Left lung (tissue), 4 donors: ENCODE measurements at regions not wholly inside any gene's neighbourhood (a gene's known extent, or its start where the extent isn't known, plus 50 kb on each side); places are given as distances from the start of the nearest gene placed in this dataset.

Experiments used
- ATAC-seq: fragments of 200-7000 bp; cut with Tn5 transposase; one replicate; pipeline ENCODE4 v1.9.1; 2020; ENCODE audit warnings: moderate library complexity
- DNase-seq, 4 donors: peaks; one replicate each; pipeline ENCODE4 v3.0.0-alpha.2; 2013 to 2020
- H3K27ac ChIP-seq, 2 donors: fragments of 200-600 bp; sonication (generic) in 1 of 2; one replicate each; pipeline versions ENCODE4 v1.5.0 to v1.8.0; 2020 to 2021
- H3K27me3 ChIP-seq, 2 donors: fragments of 200-600 bp; sonication (generic) in 1 of 2; one replicate each; pipeline versions ENCODE4 v1.5.0 to v1.8.0; 2020 to 2021
- H3K36me3 ChIP-seq, 2 donors: fragments of 200-600 bp; sonication (generic) in 1 of 2; one replicate each; pipeline versions ENCODE4 v1.5.0 to v1.8.0; 2020 to 2021
- H3K4me1 ChIP-seq, 2 donors: fragments of 200-600 bp; one replicate each; pipeline ENCODE4 v1.8.0; 2021
- H3K4me3 ChIP-seq, 2 donors: fragments of 200-600 bp; sonication (generic) in 1 of 2; one replicate each; pipeline versions ENCODE4 v1.5.0 to v1.8.0; 2020 to 2021; ENCODE audit warnings: mild to moderate bottlenecking in 1 of 2
- H3K9me3 ChIP-seq, 2 donors: fragments of 200-600 bp; sonication (generic) in 1 of 2; one replicate each; pipeline versions ENCODE4 v1.5.0 to v1.8.0; 2020 to 2021
- intact Hi-C, 2 donors: fragments of 100-400 bp; cut with DNase I; formaldehyde crosslinking; loops; one replicate each; pipeline versions ENCODE4 v1.11.2 to v1.14.2; 2022
- TF ChIP-seq, protein P1 (sequence below), 2 donors: fragments of 200-600 bp; sonication (generic) in 1 of 2; IDR thresholded peaks; one replicate each; pipeline versions ENCODE4 v1.5.0 to v1.8.0; 2021; ENCODE audit warnings: antibody characterized with exemption in 2 of 2
- donor health status: DM: no; HTN: yes; CAD: no.
- donor health status: DM: no; HTN: no; CAD: no.

DNA sequence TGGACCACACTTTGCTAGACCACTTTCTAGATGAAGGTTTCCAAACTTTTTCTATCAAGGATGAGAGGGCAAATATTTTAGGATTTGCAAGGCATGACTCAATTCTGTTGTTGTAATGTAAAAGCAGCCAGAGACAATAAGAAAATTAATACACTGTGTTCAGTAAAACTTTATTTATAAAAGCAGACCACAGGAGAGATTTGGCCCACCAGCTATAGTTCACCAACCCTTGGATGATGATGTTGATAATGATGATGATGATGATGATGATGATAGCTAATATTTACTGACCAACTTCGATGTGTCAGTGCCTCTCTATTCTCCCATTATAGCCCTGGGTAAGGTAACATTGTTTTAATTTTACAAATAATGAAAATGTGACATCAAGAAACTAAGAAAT lies 156.5 kb downstream of the BTG1 start:
- Histone ChIP-seq H3K9me3 (no peaks in the 10 kb centered on the region), H3K27ac (no peak overlapping the region), H3K4me3 (no peak overlapping the region), H3K27me3 (no peaks in the 10 kb centered on the region), H3K4me1 (peaks cover 0 to 5% of the 10 kb centered on the region in 2 donors), H3K36me3 (no peaks in the 10 kb centered on the region)
- TF ChIP-seq, protein P1, sequence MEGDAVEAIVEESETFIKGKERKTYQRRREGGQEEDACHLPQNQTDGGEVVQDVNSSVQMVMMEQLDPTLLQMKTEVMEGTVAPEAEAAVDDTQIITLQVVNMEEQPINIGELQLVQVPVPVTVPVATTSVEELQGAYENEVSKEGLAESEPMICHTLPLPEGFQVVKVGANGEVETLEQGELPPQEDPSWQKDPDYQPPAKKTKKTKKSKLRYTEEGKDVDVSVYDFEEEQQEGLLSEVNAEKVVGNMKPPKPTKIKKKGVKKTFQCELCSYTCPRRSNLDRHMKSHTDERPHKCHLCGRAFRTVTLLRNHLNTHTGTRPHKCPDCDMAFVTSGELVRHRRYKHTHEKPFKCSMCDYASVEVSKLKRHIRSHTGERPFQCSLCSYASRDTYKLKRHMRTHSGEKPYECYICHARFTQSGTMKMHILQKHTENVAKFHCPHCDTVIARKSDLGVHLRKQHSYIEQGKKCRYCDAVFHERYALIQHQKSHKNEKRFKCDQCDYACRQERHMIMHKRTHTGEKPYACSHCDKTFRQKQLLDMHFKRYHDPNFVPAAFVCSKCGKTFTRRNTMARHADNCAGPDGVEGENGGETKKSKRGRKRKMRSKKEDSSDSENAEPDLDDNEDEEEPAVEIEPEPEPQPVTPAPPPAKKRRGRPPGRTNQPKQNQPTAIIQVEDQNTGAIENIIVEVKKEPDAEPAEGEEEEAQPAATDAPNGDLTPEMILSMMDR (IDR thresholded peaks at IDR 0.05): no peak
- intact Hi-C loops: no loop called here
- no peak for ATAC-seq
- no peak for DNase-seq

- peak; percentile 19 for ATAC-seq
- intact Hi-C loops: no loop called here
- Histone ChIP-seq H3K27ac (no peak overlapping the region), H3K27me3 (no peaks in the 10 kb centered on the region), H3K36me3 (no peaks in the 10 kb centered on the region), H3K9me3 (no peaks in the 10 kb centered on the region), H3K4me3 (no peak overlapping the region), H3K4me1 (peaks cover 0 to 6% of the 10 kb centered on the region in 2 donors)
- TF ChIP-seq, protein P1 (IDR thresholded peaks at IDR 0.05): no peak
- DNase-seq: no peak
These were observed 157.3 kb downstream of the BTG1 start for GRCh38 chr12:91988086-91988923.

- Histone ChIP-seq H3K27me3 (no peaks in the 10 kb centered on the region), H3K36me3 (no peaks in the 10 kb centered on the region), H3K4me1 (peaks cover 0 to 6% of the 10 kb centered on the region in 2 donors), H3K4me3 (no peak overlapping the region), H3K9me3 (no peaks in the 10 kb centered on the region), H3K27ac (no peak overlapping the region)
- TF ChIP-seq, protein P1 (IDR thresholded peaks at IDR 0.05): no peak
- DNase-seq (no peak), ATAC-seq (no peak)
- intact Hi-C loops: no loop called here
These were observed 159.6 kb downstream of the BTG1 start for GRCh38 chr12:91986084-91986483.

- H3K9me3 ChIP-seq: no peaks in the 10 kb centered on the region
- DNase-seq (no peak), ATAC-seq (no peak)
- peaks cover 0 to 6% of the 10 kb centered on the region in 2 donors for H3K4me1 ChIP-seq
- no peaks in the 10 kb centered on the region for H3K27me3 ChIP-seq
- TF ChIP-seq, protein P1 (IDR thresholded peaks at IDR 0.05): no peak
- no peaks in the 10 kb centered on the region for H3K36me3 ChIP-seq
- intact Hi-C loops: no loop called here
- H3K27ac ChIP-seq: no peak overlapping the region
- H3K4me3 ChIP-seq: no peak overlapping the region
These were observed 160.5 kb downstream of the BTG1 start for GRCh38 chr12:91985002-91985787.

DNA sequence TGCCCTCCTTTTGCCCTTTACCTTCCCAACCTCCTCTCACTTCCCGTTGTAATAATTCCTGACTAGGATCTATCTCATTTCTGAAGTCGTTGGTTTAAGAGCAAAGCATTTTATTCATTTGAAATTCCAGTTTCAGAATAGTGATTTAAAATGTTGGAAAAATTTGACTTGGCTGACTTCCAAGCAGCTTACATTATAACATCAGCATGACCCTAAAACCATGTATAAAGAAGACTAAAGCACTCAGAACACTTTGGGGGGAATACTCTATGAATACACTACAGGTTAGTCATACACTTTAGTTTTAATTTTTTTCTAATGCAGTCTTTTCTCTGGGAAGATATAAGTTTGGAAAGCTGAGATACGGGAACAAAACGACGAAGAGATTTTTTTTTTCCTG lies 161.1 kb downstream of the BTG1 start:
- peak in 1 of 4 donors; percentile 44 for DNase-seq
- Histone ChIP-seq H3K9me3 (no peaks in the 10 kb centered on the region), H3K27ac (no peak overlapping the region), H3K4me1 (peaks cover 0 to 6% of the 10 kb centered on the region in 2 donors), H3K4me3 (no peak overlapping the region), H3K36me3 (no peaks in the 10 kb centered on the region), H3K27me3 (no peaks in the 10 kb centered on the region)
- intact Hi-C loops: no loop called here
- ATAC-seq: no peak
- TF ChIP-seq, protein P1 (IDR thresholded peaks at IDR 0.05): no peak
